WTC11 (cell line): ENCODE measurements at regions not wholly inside any gene's neighbourhood (a gene's known extent, or its start where the extent isn't known, plus 50 kb on each side); places are given as distances from the start of the nearest gene placed in this dataset.

Experiments used
- ATAC-seq: fragments of 200-7000 bp; cut with Tn5 transposase; 2 replicates; pipeline ENCODE4 v1.10.0; 2021; ENCODE audit warnings: mild to moderate bottlenecking, moderate library complexity
- CTCF ChIA-PET: fragments of 300-600 bp; sonication (Branson Sonifier 250); formaldehyde crosslinking; loops from one replicate; lab custom pipeline; 2021; ENCODE audit warnings: antibody characterized with exemption; lab: Charles Lee
- POLR2A ChIA-PET: fragments of 350-600 bp; sonication (Branson Sonifier 250); formaldehyde crosslinking; loops from one replicate; lab custom pipeline; 2021; ENCODE audit warnings: antibody characterized with exemption; lab: Charles Lee
- DNase-seq: peaks from one replicate; pipeline ENCODE4 v3.0.0; 2021; ENCODE audit warnings: low spot score
- H3K27ac Mint-ChIP-seq: 2 replicates; pipeline ENCODE4 v1.8.0; 2021; ENCODE audit warnings: mixed read lengths
- H3K27me3 Mint-ChIP-seq: 2 replicates; pipeline ENCODE4 v1.8.0; 2021; ENCODE audit warnings: low read depth, mild to moderate bottlenecking, moderate library complexity, mixed read lengths
- H3K36me3 Mint-ChIP-seq: 2 replicates; pipeline ENCODE4 v1.8.0; 2021; ENCODE audit warnings: mixed read lengths
- H3K4me1 Mint-ChIP-seq: 2 replicates; pipeline ENCODE4 v1.8.0; 2022; ENCODE audit warnings: mixed read lengths
- H3K4me3 Mint-ChIP-seq: 2 replicates; pipeline ENCODE4 v1.8.0; 2021; ENCODE audit warnings: mild to moderate bottlenecking, moderate library complexity, mixed read lengths
- H3K9me3 Mint-ChIP-seq: 2 replicates; pipeline ENCODE4 v1.8.0; 2021; ENCODE audit warnings: mixed read lengths
- AR ChIP-seq: fragments of 250-450 bp; sonication (Bioruptor Pico); IDR thresholded peaks from 2 replicates; pipeline ENCODE4 v1.9.0; 2021; ENCODE audit warnings: mild to moderate bottlenecking
- ATF1 ChIP-seq: sonication (generic); formaldehyde crosslinking; IDR thresholded peaks from 2 replicates; pipeline ENCODE4 v1.8.1; 2023; ENCODE audit warnings: mild to moderate bottlenecking, moderate library complexity, missing genetic modification reagents
- ATF2 ChIP-seq: sonication (generic); formaldehyde crosslinking; IDR thresholded peaks from 2 replicates; pipeline ENCODE4 v1.8.1; 2022; ENCODE audit warnings: low read depth, missing genetic modification reagents, borderline replicate concordance
- CBFB ChIP-seq: sonication (generic); formaldehyde crosslinking; IDR thresholded peaks from 2 replicates; pipeline ENCODE4 v1.8.1; 2022; ENCODE audit warnings: mild to moderate bottlenecking, low read depth, missing genetic modification reagents
- CREB1 ChIP-seq: sonication (generic); formaldehyde crosslinking; IDR thresholded peaks from 2 replicates; pipeline ENCODE4 v1.8.0; 2023; ENCODE audit warnings: mild to moderate bottlenecking, missing genetic modification reagents
- CTCF ChIP-seq: fragments of 200-600 bp; IDR thresholded peaks from 2 replicates; pipeline ENCODE4 v1.8.0; 2022; ENCODE audit warnings: antibody characterized with exemption
- EMX1 ChIP-seq: fragments of 250-450 bp; sonication (Bioruptor Pico); IDR thresholded peaks from 2 replicates; pipeline ENCODE4 v1.8.0; 2021; ENCODE audit warnings: mild to moderate bottlenecking
- ETV6 ChIP-seq: sonication (generic); formaldehyde crosslinking; IDR thresholded peaks from 2 replicates; pipeline ENCODE4 v1.8.1; 2022; ENCODE audit warnings: mild to moderate bottlenecking, missing genetic modification reagents
- JUN ChIP-seq: sonication (generic); formaldehyde crosslinking; IDR thresholded peaks from 2 replicates; pipeline ENCODE4 v1.8.0; 2023; ENCODE audit warnings: mild to moderate bottlenecking, missing genetic modification reagents
- MXD4 ChIP-seq: fragments of 250-450 bp; sonication (Bioruptor Pico); IDR thresholded peaks from 2 replicates; pipeline ENCODE4 v1.8.0; 2021; ENCODE audit warnings: mild to moderate bottlenecking, moderate library complexity, borderline replicate concordance
- MYBL2 ChIP-seq: sonication (generic); formaldehyde crosslinking; IDR thresholded peaks from 2 replicates; pipeline ENCODE4 v1.8.1; 2023; ENCODE audit warnings: mild to moderate bottlenecking, moderate library complexity, missing genetic modification reagents
- NFYB ChIP-seq: sonication (generic); formaldehyde crosslinking; conservative IDR thresholded peaks from 2 replicates; pipeline ENCODE4 v1.8.0; 2022; ENCODE audit warnings: low read depth, missing genetic modification reagents
- NR2C2 ChIP-seq: sonication (generic); formaldehyde crosslinking; IDR thresholded peaks from 2 replicates; pipeline ENCODE4 v1.8.0; 2022; ENCODE audit warnings: mild to moderate bottlenecking, missing genetic modification reagents
- TCF7 ChIP-seq: sonication (generic); formaldehyde crosslinking; IDR thresholded peaks from 2 replicates; pipeline ENCODE4 v1.8.0; 2022; ENCODE audit warnings: mild to moderate bottlenecking, low read depth, missing genetic modification reagents, moderate library complexity
- TEAD4 ChIP-seq: sonication (generic); formaldehyde crosslinking; IDR thresholded peaks from 2 replicates; pipeline ENCODE4 v1.8.0; 2022; ENCODE audit warnings: mild to moderate bottlenecking, missing genetic modification reagents
- USF2 ChIP-seq: sonication (generic); formaldehyde crosslinking; IDR thresholded peaks from 2 replicates; pipeline ENCODE4 v1.8.1; 2023; ENCODE audit warnings: mild to moderate bottlenecking, missing genetic modification reagents, moderate library complexity
- ZMAT4 ChIP-seq: fragments of 250-450 bp; sonication (Bioruptor Pico); IDR thresholded peaks from 2 replicates; pipeline ENCODE4 v1.9.0; 2021; ENCODE audit warnings: mild to moderate bottlenecking
- ZNF138 ChIP-seq: sonication (generic); formaldehyde crosslinking; conservative IDR thresholded peaks from 2 replicates; pipeline ENCODE4 v1.8.1; 2022; ENCODE audit warnings: mild to moderate bottlenecking, moderate library complexity, missing genetic modification reagents
- ZNF317 ChIP-seq: sonication (generic); formaldehyde crosslinking; IDR thresholded peaks from 2 replicates; pipeline ENCODE4 v1.8.1; 2023; ENCODE audit warnings: low read depth, mild to moderate bottlenecking, moderate library complexity, missing genetic modification reagents, borderline replicate concordance
- ZNF423 ChIP-seq: fragments of 250-450 bp; sonication (Bioruptor Pico); IDR thresholded peaks from 2 replicates; pipeline ENCODE4 v2.1.2; 2022; ENCODE audit warnings: mild to moderate bottlenecking, moderate library complexity
- ZNF425 ChIP-seq: fragments of 250-450 bp; sonication (Bioruptor Pico); conservative IDR thresholded peaks from 2 replicates; pipeline ENCODE4 v1.9.0; 2021; ENCODE audit warnings: mild to moderate bottlenecking

- no peak for TF ChIP-seq ATF2 (CRISPR knock-in tag)
- no peak for TF ChIP-seq NFYB (CRISPR knock-in tag)
- TF ChIP-seq NR2C2 (CRISPR knock-in tag), result no peak
- no peak for TF ChIP-seq CBFB (CRISPR knock-in tag)
- TF ChIP-seq, all 79 proteins: peak for 0
These were observed 128.4 kb upstream of the FAT1 start (continued) for GRCh38 chr4:186852073-186852420.

- H3K27ac Mint-ChIP-seq, result no peak overlapping the region
- no peak overlapping the region for H3K4me3 Mint-ChIP-seq
- TF ChIP-seq NR2C2 (CRISPR knock-in tag) (no peak), USF2 (CRISPR knock-in tag) (no peak), MYBL2 (CRISPR knock-in tag) (no peak), JUN (no peak), CTCF (no peak), MXD4 (CRISPR knock-in tag) (no peak), ZNF138 (CRISPR knock-in tag) (no peak), ATF1 (no peak)
- DNase-seq (no peak), ATAC-seq (no peak)
- POLR2A ChIA-PET, result no interaction called here
- H3K36me3 Mint-ChIP-seq, result peaks cover 15% of the 10 kb centered on the region
- peaks cover 26% of the 10 kb centered on the region for H3K9me3 Mint-ChIP-seq
- CTCF ChIA-PET, result no interaction called here
- H3K27me3 Mint-ChIP-seq, result no peaks in the 10 kb centered on the region
- peaks cover 5% of the 10 kb centered on the region; the same call in 1 of the 2 replicates for H3K4me1 Mint-ChIP-seq
These were observed 129.3 kb upstream of the FAT1 start for GRCh38 chr4:186852964-186853391.

GRCh38 chr4:186854256-186854655 is 130.6 kb upstream of the FAT1 start:
- H3K27ac Mint-ChIP-seq, result no peak overlapping the region
- no peak for TF ChIP-seq ZNF423 (CRISPR knock-in tag)
- TF ChIP-seq EMX1 (CRISPR knock-in tag), result no peak
- TF ChIP-seq ZNF425 (CRISPR knock-in tag), result no peak
- no peak for TF ChIP-seq ZMAT4 (CRISPR knock-in tag)
- no peak for TF ChIP-seq CREB1 (CRISPR knock-in tag)
- no peak for TF ChIP-seq TEAD4 (CRISPR knock-in tag)
- TF ChIP-seq TCF7 (CRISPR knock-in tag), result no peak
- no peak for TF ChIP-seq ETV6 (CRISPR knock-in tag)
- TF ChIP-seq ZNF317 (CRISPR knock-in tag), result no peak
- no peak for TF ChIP-seq AR
- no peaks in the 10 kb centered on the region for H3K27me3 Mint-ChIP-seq
- H3K4me3 Mint-ChIP-seq, result no peak overlapping the region
- CTCF ChIA-PET, result interaction anchor here (1.1 kb wide), 1 partner anchor 76 kb away, joined by 3 read pairs; no protein-coding TSS in a partner anchor
- POLR2A ChIA-PET, result no interaction called here
- no peak for DNase-seq
- H3K4me1 Mint-ChIP-seq, result peaks cover 5% of the 10 kb centered on the region; the same call in 1 of the 2 replicates
- peaks cover 15% of the 10 kb centered on the region for H3K36me3 Mint-ChIP-seq
- ATAC-seq, result no peak
- peaks cover 23% of the 10 kb centered on the region for H3K9me3 Mint-ChIP-seq
